T-cell (primary cell): ENCODE measurements at regions not wholly inside any gene's neighbourhood (a gene's known extent, or its start where the extent isn't known, plus 50 kb on each side); places are given as distances from the start of the nearest gene placed in this dataset.

Experiments used
- ATAC-seq, 4 experiments: fragments of 200-7000 bp in 3 of 4; fragments of 150-1000 bp in 1 of 4; cut with Tn5 transposase; replicated peaks in 1 of 4; 1 replicate in 3 of 4; 2 replicates in 1 of 4; pipeline ENCODE4 v1.10.0; 2021; ENCODE audit warnings: moderate library complexity in 3 of 4, mild to moderate bottlenecking in 2 of 4, moderate number of reproducible peaks in 1 of 4
- CTCF ChIA-PET, 2 donors: fragments of 300-600 bp; sonication (Branson Sonifier 250); formaldehyde crosslinking; loops; one replicate each; lab custom pipeline; 2022; ENCODE audit warnings: antibody characterized with exemption in 2 of 2; lab: Charles Lee
- POLR2A ChIA-PET, 2 donors: fragments of 300-600 bp; sonication (Branson Sonifier 250); formaldehyde crosslinking; loops; one replicate each; lab custom pipeline; 2022; ENCODE audit warnings: antibody characterized with exemption in 2 of 2; lab: Charles Lee
- DNase-seq, 35 experiments: peaks; one replicate each; pipeline versions ENCODE4 v3.0.0 to v3.0.0-alpha.2; 2013 to 2023
- H3K27ac ChIP-seq: one replicate; pipeline ENCODE4 v1.5.1; 2013; ENCODE audit warnings: low read length
- H3K27me3 ChIP-seq, 2 experiments: replicated peaks in 1 of 2; 1 replicate in 1 of 2; 2 replicates in 1 of 2; pipeline versions ENCODE4 v1.6.1 to v1.7.0; 2013; ENCODE audit warnings: low read length in 1 of 2, mixed read lengths in 1 of 2; ENCODE audit not compliant: control insufficient read depth in 2 of 2, insufficient read depth in 2 of 2; ENCODE audit errors: extremely low read depth in 1 of 2
- H3K36me3 ChIP-seq, 2 donors: 1 replicate in 1 of 2; 2 replicates in 1 of 2; pipeline versions ENCODE4 v1.6.1 to v1.7.0; 2013; ENCODE audit warnings: low read length in 1 of 2; ENCODE audit not compliant: control insufficient read depth in 2 of 2, insufficient read depth in 1 of 2; ENCODE audit errors: extremely low read depth in 1 of 2
- H3K4me1 ChIP-seq, 2 experiments: 1 replicate in 1 of 2; 2 replicates in 1 of 2; pipeline versions ENCODE4 v1.6.1 to v1.7.0; 2013; ENCODE audit warnings: low read length in 2 of 2, mixed read lengths in 1 of 2; ENCODE audit not compliant: insufficient read depth in 2 of 2, control insufficient read depth in 1 of 2; ENCODE audit errors: extremely low read depth in 1 of 2
- H3K4me3 ChIP-seq, 2 donors: 1 replicate in 1 of 2; 2 replicates in 1 of 2; pipeline versions ENCODE4 v1.5.1 to v1.7.0; 2013; ENCODE audit warnings: mild to moderate bottlenecking in 2 of 2, low read length in 1 of 2, moderate library complexity in 1 of 2; ENCODE audit not compliant: control insufficient read depth in 1 of 2; ENCODE audit errors: extremely low read depth in 1 of 2
- H3K9me3 ChIP-seq: 2 replicates; pipeline ENCODE4 v1.7.0; 2013
- H3K27ac Mint-ChIP-seq, 2 donors: one replicate each; pipeline ENCODE4 v1.8.0; 2020 to 2021; ENCODE audit warnings: mild to moderate bottlenecking in 2 of 2, mixed read lengths in 2 of 2
- H3K27me3 Mint-ChIP-seq, 2 donors: one replicate each; pipeline ENCODE4 v1.8.0; 2021 to 2022; ENCODE audit warnings: mixed read lengths in 2 of 2
- H3K36me3 Mint-ChIP-seq: one replicate; pipeline ENCODE4 v1.8.0; 2021; ENCODE audit warnings: mixed read lengths
- H3K4me1 Mint-ChIP-seq, 3 donors: one replicate each; pipeline ENCODE4 v1.8.0; 2020 to 2022; ENCODE audit warnings: mixed read lengths in 3 of 3, mild to moderate bottlenecking in 1 of 3
- H3K4me3 Mint-ChIP-seq, 3 donors: one replicate each; pipeline ENCODE4 v1.8.0; 2020 to 2022; ENCODE audit warnings: mild to moderate bottlenecking in 3 of 3, mixed read lengths in 3 of 3, moderate library complexity in 3 of 3
- H3K9me3 Mint-ChIP-seq, 3 donors: one replicate each; pipeline ENCODE4 v1.8.0; 2020 to 2022; ENCODE audit warnings: mixed read lengths in 3 of 3
- WGBS: methylation state at CpG from one replicate; pipeline ENCODE4 v1.1.5; 2013; ENCODE audit warnings: missing lambda C conversion rate; ENCODE audit not compliant: insufficient coverage; 5-methylcytosine and 5-hydroxymethylcytosine counted together

GRCh38 chr12:126480451-126480850 lies 1415.2 kb downstream of the AACS start:
- Mint-ChIP-seq H3K4me3 (no peak overlapping the region), H3K27me3 (no peaks in the 10 kb centered on the region), H3K27ac (no peak overlapping the region), H3K36me3 (no peaks in the 10 kb centered on the region), H3K9me3 (peaks cover 1 to 10% (median 6%) of the 10 kb centered on the region in 3 donors), H3K4me1 (no peaks in the 10 kb centered on the region)
- Histone ChIP-seq H3K27ac (no peak overlapping the region), H3K36me3 (no peaks in the 10 kb centered on the region), H3K9me3 (no peaks in the 10 kb centered on the region), H3K27me3 (no peaks in the 10 kb centered on the region), H3K4me3 (no peak overlapping the region), H3K4me1 (no peaks in the 10 kb centered on the region)
- ChIA-PET POLR2A (no interaction called here), CTCF (no interaction called here)
- ATAC-seq (no peak), DNase-seq (no peak)
- WGBS, result no CpG with 5 or more reads among the region's 10 CpGs

- Mint-ChIP-seq H3K4me1 (no peaks in the 10 kb centered on the region), H3K27ac (no peak overlapping the region)
- WGBS, result 100% methylated on average over 1 of the region's 6 CpGs
These were observed 1416.5 kb downstream of the AACS start for GRCh38 chr12:126481688-126482087.

GRCh38 chr12:126482238-126482889 lies 1417.1 kb downstream of the AACS start:
- Mint-ChIP-seq H3K36me3 (no peaks in the 10 kb centered on the region), H3K4me1 (no peaks in the 10 kb centered on the region), H3K27me3 (no peaks in the 10 kb centered on the region), H3K27ac (no peak overlapping the region), H3K4me3 (no peak overlapping the region), H3K9me3 (peaks cover 4 to 7% (median 4%) of the 10 kb centered on the region in 3 donors)
- H3K36me3 ChIP-seq, result no peaks in the 10 kb centered on the region
- ChIA-PET CTCF (no interaction called here), POLR2A (no interaction called here)
- H3K9me3 ChIP-seq, result no peaks in the 10 kb centered on the region
- H3K4me3 ChIP-seq, result no peak overlapping the region
- no peak for DNase-seq
- H3K4me1 ChIP-seq, result no peaks in the 10 kb centered on the region
- no peaks in the 10 kb centered on the region for H3K27me3 ChIP-seq
- 100% methylated on average over 1 of the region's 2 CpGs for WGBS
- no peak for ATAC-seq
- no peak overlapping the region for H3K27ac ChIP-seq

More at GRCh38 chr12:126481688-126482087, 1416.5 kb downstream of the AACS start:
- ATAC-seq (no peak), DNase-seq (no peak)
- Mint-ChIP-seq H3K36me3 (no peaks in the 10 kb centered on the region), H3K4me3 (no peak overlapping the region), H3K27me3 (no peaks in the 10 kb centered on the region), H3K9me3 (peaks cover under 1 to 8% (median 4%) of the 10 kb centered on the region in 3 donors)
- Histone ChIP-seq H3K4me1 (no peaks in the 10 kb centered on the region), H3K9me3 (no peaks in the 10 kb centered on the region), H3K27ac (no peak overlapping the region), H3K27me3 (no peaks in the 10 kb centered on the region), H3K36me3 (no peaks in the 10 kb centered on the region), H3K4me3 (no peak overlapping the region)
- ChIA-PET POLR2A (no interaction called here), CTCF (no interaction called here)

DNA sequence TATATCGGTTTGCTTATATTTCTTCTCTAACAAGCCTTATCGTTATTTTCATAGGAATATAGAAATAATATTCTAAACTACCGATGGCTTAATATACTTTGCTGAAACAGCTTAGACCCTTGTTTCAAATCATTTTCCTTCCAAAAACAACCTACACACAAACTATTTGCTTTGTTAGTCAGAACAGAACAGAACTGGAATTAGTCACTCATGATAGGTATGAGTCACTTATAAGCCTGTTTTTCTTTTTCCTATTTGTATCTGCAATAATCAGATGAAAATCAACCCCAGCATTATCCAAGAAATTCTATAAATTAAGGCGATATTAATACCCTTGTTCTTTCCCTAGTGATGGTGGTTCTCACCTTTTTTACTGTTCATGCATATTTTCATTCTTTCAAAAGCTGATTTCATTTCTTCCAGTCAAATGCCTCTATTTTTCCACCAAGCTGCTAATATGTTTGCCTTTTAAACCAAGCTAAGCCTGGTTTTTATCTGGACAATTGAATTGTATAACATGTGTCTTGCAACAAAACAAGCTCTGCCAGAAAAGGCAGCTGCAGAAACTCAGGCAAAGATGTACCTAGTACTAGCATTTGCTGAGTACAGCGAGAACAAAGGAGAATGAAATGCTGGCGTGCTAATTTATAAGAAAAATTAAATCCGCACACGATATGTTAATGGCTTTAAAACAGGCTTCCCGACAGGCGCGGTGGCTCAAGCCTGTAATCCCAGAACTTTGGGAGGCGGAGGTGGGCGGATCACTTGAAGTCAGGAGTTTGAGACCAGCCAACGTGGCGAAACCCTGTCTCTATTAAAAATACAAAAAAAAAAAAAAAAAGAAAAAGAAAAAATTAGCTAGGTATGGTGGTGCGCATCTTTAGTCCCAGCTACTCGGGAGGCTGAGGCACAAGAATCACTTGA lies 1418.2 kb downstream of the AACS start:
- no peaks in the 10 kb centered on the region for H3K27me3 ChIP-seq
- no peaks in the 10 kb centered on the region for H3K9me3 ChIP-seq
- no peak overlapping the region for H3K4me3 Mint-ChIP-seq
- WGBS, result 92% methylated on average over 2 of the region's 17 CpGs
- no peak overlapping the region for H3K27ac ChIP-seq
- no peaks in the 10 kb centered on the region for H3K36me3 ChIP-seq
- POLR2A ChIA-PET, result no interaction called here
- no peaks in the 10 kb centered on the region for H3K27me3 Mint-ChIP-seq
- H3K36me3 Mint-ChIP-seq, result no peaks in the 10 kb centered on the region
- no peaks in the 10 kb centered on the region for H3K4me1 ChIP-seq
- H3K9me3 Mint-ChIP-seq, result peaks cover 4 to 7% (median 4%) of the 10 kb centered on the region in 3 donors
- CTCF ChIA-PET, result no interaction called here
- H3K27ac Mint-ChIP-seq, result no peak overlapping the region
- no peaks in the 10 kb centered on the region for H3K4me1 Mint-ChIP-seq
- H3K4me3 ChIP-seq, result no peak overlapping the region
- DNase-seq (no peak), ATAC-seq (no peak)

DNA sequence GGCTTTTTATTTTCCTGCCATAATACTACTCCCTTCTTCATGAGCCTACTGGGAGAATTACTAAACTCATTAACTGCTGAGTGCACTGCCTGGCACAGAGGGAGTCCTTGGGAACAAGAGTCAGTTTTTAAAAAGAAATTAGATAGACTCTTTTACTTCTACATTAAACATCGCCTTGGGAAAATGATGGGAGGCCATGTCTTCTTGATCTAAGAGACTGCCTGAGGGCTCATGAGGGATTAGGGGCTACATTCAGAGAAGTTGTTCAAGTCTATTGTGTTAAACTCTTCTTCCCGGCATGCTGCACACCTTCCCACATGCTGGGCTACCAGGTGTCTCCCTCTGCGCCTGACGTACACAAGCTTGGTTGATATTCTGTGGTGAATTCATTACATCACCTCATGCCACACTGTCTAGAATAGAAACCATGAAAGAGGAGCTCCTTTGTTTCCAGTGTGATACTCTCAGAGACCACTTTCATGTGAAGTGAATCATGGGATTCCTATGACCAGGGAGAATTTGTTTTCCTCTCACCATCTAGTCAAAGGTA lies 1422.3 kb downstream of the AACS start:
- no CpG with 5 or more reads among the region's 4 CpGs for WGBS
- POLR2A ChIA-PET, result no interaction called here

DNA sequence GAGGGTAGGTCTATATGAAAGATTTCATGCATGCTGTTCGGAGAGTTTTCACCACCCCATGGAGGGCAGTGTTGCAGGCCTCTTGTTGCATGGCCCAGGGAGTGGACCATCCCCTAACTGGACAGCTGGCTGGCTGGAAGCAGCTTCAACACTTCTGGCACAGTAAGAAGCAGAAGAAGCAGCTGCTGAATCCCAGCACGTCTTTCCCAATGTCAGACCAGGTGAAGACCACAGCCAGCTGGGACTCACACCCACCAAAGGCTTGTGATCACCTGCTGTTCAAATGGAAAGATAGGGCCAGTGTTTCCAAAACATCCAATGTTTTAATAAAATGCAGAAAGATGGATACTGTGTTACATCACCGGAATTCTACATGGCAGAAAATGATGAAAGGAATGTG lies 1423.6 kb downstream of the AACS start:
- no peak for DNase-seq
- Mint-ChIP-seq H3K36me3 (no peaks in the 10 kb centered on the region), H3K4me3 (no peak overlapping the region), H3K4me1 (no peaks in the 10 kb centered on the region), H3K27ac (no peak overlapping the region), H3K9me3 (peaks cover 8 to 15% (median 10%) of the 10 kb centered on the region in 3 donors), H3K27me3 (no peaks in the 10 kb centered on the region)
- WGBS, result 60% methylated on average over 1 of the region's 3 CpGs
- ATAC-seq, result no peak
- ChIA-PET POLR2A (no interaction called here), CTCF (no interaction called here)
- H3K4me3 ChIP-seq, result no peak overlapping the region
- no peaks in the 10 kb centered on the region for H3K27me3 ChIP-seq
- H3K36me3 ChIP-seq, result no peaks in the 10 kb centered on the region
- no peaks in the 10 kb centered on the region for H3K9me3 ChIP-seq
- no peak overlapping the region for H3K27ac ChIP-seq
- H3K4me1 ChIP-seq, result no peaks in the 10 kb centered on the region

More for the DNA sequence above, 1422.3 kb downstream of the AACS start:
- no peaks in the 10 kb centered on the region for H3K27me3 ChIP-seq
- no peaks in the 10 kb centered on the region for H3K4me1 Mint-ChIP-seq
- no peaks in the 10 kb centered on the region for H3K27me3 Mint-ChIP-seq
- H3K4me3 Mint-ChIP-seq, result no peak overlapping the region
- CTCF ChIA-PET, result no interaction called here
- H3K27ac ChIP-seq, result no peak overlapping the region
- H3K27ac Mint-ChIP-seq, result no peak overlapping the region
- DNase-seq, result no peak
- no peak overlapping the region for H3K4me3 ChIP-seq
- no peak for ATAC-seq
- H3K36me3 Mint-ChIP-seq, result no peaks in the 10 kb centered on the region
- H3K9me3 Mint-ChIP-seq, result peaks cover 8 to 15% (median 10%) of the 10 kb centered on the region in 3 donors
- H3K9me3 ChIP-seq, result no peaks in the 10 kb centered on the region
- no peaks in the 10 kb centered on the region for H3K36me3 ChIP-seq
- H3K4me1 ChIP-seq, result no peaks in the 10 kb centered on the region
